Stimulated activated naive CD8-positive, alpha-beta T cell treated with anti-CD3 and anti-CD28 coated beads, Interleukin-15, amount 100 ng/mL, for 72 hours (primary cell): ENCODE measurements at regions not wholly inside any gene's neighbourhood (a gene's known extent, or its start where the extent isn't known, plus 50 kb on each side); places are given as distances from the start of the nearest gene placed in this dataset.
A peak's percentile ranks its signal among the peaks of the same experiment; 100 is the strongest.
"Not testable (repeated sequence)": the region's sequence is repeated elsewhere in the genome, so short reads cannot be mapped to it uniquely, and the experiment has no call there.

Experiments
- ATAC-seq: fragments of 150-1000 bp; cut with Tn5 transposase; 2 replicates; pipeline ENCODE4 v1.10.0; 2021; ENCODE audit warnings: mild to moderate bottlenecking, moderate library complexity
- DNase-seq, 2 donors: peaks; one replicate each; pipeline ENCODE4 v3.0.0; 2021 to 2022
- H3K27ac Mint-ChIP-seq, 2 donors: one replicate each; pipeline ENCODE4 v1.8.0; 2022; ENCODE audit warnings: mild to moderate bottlenecking in 2 of 2, mixed read lengths in 2 of 2, moderate library complexity in 2 of 2
- H3K27me3 Mint-ChIP-seq: one replicate; pipeline ENCODE4 v1.8.0; 2022; ENCODE audit warnings: mixed read lengths
- H3K4me1 Mint-ChIP-seq: one replicate; pipeline ENCODE4 v1.8.0; 2022; ENCODE audit warnings: mild to moderate bottlenecking, mixed read lengths
- H3K4me3 Mint-ChIP-seq, 2 donors: one replicate each; pipeline ENCODE4 v1.8.0; 2022; ENCODE audit warnings: mild to moderate bottlenecking in 2 of 2, mixed read lengths in 2 of 2, moderate library complexity in 1 of 2
- H3K9me3 Mint-ChIP-seq, 2 donors: one replicate each; pipeline ENCODE4 v1.8.0; 2022; ENCODE audit warnings: mixed read lengths in 2 of 2

GRCh38 chr14:38930898-38931297 lies 172.1 kb downstream of the SEC23A start:
- Mint-ChIP-seq H3K27me3 (no peaks in the 10 kb centered on the region), H3K4me1 (no peaks in the 10 kb centered on the region)
- no peak for ATAC-seq

GRCh38 chr14:38930022-38930421 lies 173.0 kb downstream of the SEC23A start:
- H3K4me1 Mint-ChIP-seq: no peaks in the 10 kb centered on the region
- ATAC-seq: no peak
- no peak for DNase-seq

More at GRCh38 chr14:38930898-38931297, 172.1 kb downstream of the SEC23A start:
- Mint-ChIP-seq H3K27ac (peak overlapping the region in 1 of 2 donors; percentile 43), H3K4me3 (no peak overlapping the region), H3K9me3 (no peaks in the 10 kb centered on the region)
- no peak for DNase-seq

GRCh38 chr14:38929416-38929815 lies 173.6 kb downstream of the SEC23A start:
- ATAC-seq: no peak
- Mint-ChIP-seq H3K4me3 (no peak overlapping the region), H3K9me3 (peaks cover 5 to 7% of the 10 kb centered on the region in 2 donors), H3K4me1 (no peaks in the 10 kb centered on the region), H3K27ac (no peak overlapping the region), H3K27me3 (no peaks in the 10 kb centered on the region)
- DNase-seq: no peak

More at GRCh38 chr14:38930022-38930421, 173.0 kb downstream of the SEC23A start:
- Mint-ChIP-seq H3K9me3 (peaks cover 0 to 7% of the 10 kb centered on the region in 2 donors), H3K27me3 (no peaks in the 10 kb centered on the region), H3K4me3 (no peak overlapping the region), H3K27ac (no peak overlapping the region)

- H3K4me1 Mint-ChIP-seq, H3K27me3 Mint-ChIP-seq, ATAC-seq, H3K4me3 Mint-ChIP-seq, H3K27ac Mint-ChIP-seq, DNase-seq: not testable (repeated sequence)
- H3K9me3 Mint-ChIP-seq: peaks cover 8 to 15% of the 10 kb centered on the region in 2 donors
Measured at GRCh38 chr14:38921893-38922292, 181.1 kb downstream of the SEC23A start.

GRCh38 chr14:38915125-38915524 lies 187.9 kb downstream of the SEC23A start:
- no peak for DNase-seq
- Mint-ChIP-seq H3K9me3 (peaks cover 8% of the 10 kb centered on the region in 2 donors), H3K27ac (no peak overlapping the region), H3K4me1 (no peaks in the 10 kb centered on the region), H3K27me3 (peaks cover 8% of the 10 kb centered on the region), H3K4me3 (no peak overlapping the region)
- ATAC-seq: no peak

- ATAC-seq: no peak
- no peak for DNase-seq
- Mint-ChIP-seq H3K27ac (no peak overlapping the region), H3K4me3 (no peak overlapping the region), H3K9me3 (no peaks in the 10 kb centered on the region), H3K27me3 (no peaks in the 10 kb centered on the region), H3K4me1 (no peaks in the 10 kb centered on the region)
Measured at GRCh38 chr14:38910092-38910491, 192.9 kb downstream of the SEC23A start.

- H3K9me3 Mint-ChIP-seq: no peaks in the 10 kb centered on the region
- ATAC-seq (no peak), DNase-seq (no peak)
- H3K27ac Mint-ChIP-seq: no peak overlapping the region
- H3K27me3 Mint-ChIP-seq: no peaks in the 10 kb centered on the region
- H3K4me1 Mint-ChIP-seq: no peaks in the 10 kb centered on the region
- H3K4me3 Mint-ChIP-seq: no peak overlapping the region
Measured at GRCh38 chr14:38904959-38905358, 198.1 kb downstream of the SEC23A start.

- ATAC-seq (no peak), DNase-seq (no peak)
- Mint-ChIP-seq H3K4me1 (no peaks in the 10 kb centered on the region), H3K27me3 (no peaks in the 10 kb centered on the region), H3K4me3 (no peak overlapping the region), H3K27ac (no peak overlapping the region), H3K9me3 (no peaks in the 10 kb centered on the region)
Measured at GRCh38 chr14:38901791-38902190, 201.2 kb downstream of the SEC23A start.

GRCh38 chr14:38900887-38901286 lies 202.1 kb downstream of the SEC23A start:
- Mint-ChIP-seq H3K27ac (no peak overlapping the region), H3K4me1 (no peaks in the 10 kb centered on the region), H3K4me3 (no peak overlapping the region), H3K27me3 (no peaks in the 10 kb centered on the region), H3K9me3 (no peaks in the 10 kb centered on the region)
- ATAC-seq: no peak
- no peak for DNase-seq

- Mint-ChIP-seq H3K4me1 (no peaks in the 10 kb centered on the region), H3K27me3 (peaks cover 8% of the 10 kb centered on the region), H3K4me3 (no peak overlapping the region), H3K27ac (no peak overlapping the region), H3K9me3 (no peaks in the 10 kb centered on the region)
- ATAC-seq: no peak
- no peak for DNase-seq
Measured at GRCh38 chr14:38887696-38888095, 215.3 kb downstream of the SEC23A start.

GRCh38 chr14:38884109-38884508 lies 218.9 kb downstream of the SEC23A start:
- ATAC-seq: no peak
- H3K9me3 Mint-ChIP-seq: no peaks in the 10 kb centered on the region

GRCh38 chr14:38883127-38883526 lies 219.9 kb downstream of the SEC23A start:
- Mint-ChIP-seq H3K27ac (no peak overlapping the region), H3K4me3 (no peak overlapping the region), H3K4me1 (no peaks in the 10 kb centered on the region), H3K9me3 (no peaks in the 10 kb centered on the region), H3K27me3 (peaks cover 25% of the 10 kb centered on the region)
- DNase-seq: no peak
- ATAC-seq: no peak

More at GRCh38 chr14:38884109-38884508, 218.9 kb downstream of the SEC23A start:
- peaks cover 21% of the 10 kb centered on the region for H3K27me3 Mint-ChIP-seq
- DNase-seq: no peak
- no peak overlapping the region for H3K27ac Mint-ChIP-seq
- no peaks in the 10 kb centered on the region for H3K4me1 Mint-ChIP-seq
- no peak overlapping the region for H3K4me3 Mint-ChIP-seq

- no peak overlapping the region for H3K27ac Mint-ChIP-seq
- DNase-seq (no peak), ATAC-seq (no peak)
- peaks cover 20% of the 10 kb centered on the region for H3K27me3 Mint-ChIP-seq
- no peaks in the 10 kb centered on the region for H3K4me1 Mint-ChIP-seq
- no peaks in the 10 kb centered on the region for H3K9me3 Mint-ChIP-seq
- no peak overlapping the region for H3K4me3 Mint-ChIP-seq
Measured at GRCh38 chr14:38882533-38882932, 220.5 kb downstream of the SEC23A start.

- Mint-ChIP-seq H3K27ac (no peak overlapping the region), H3K9me3 (no peaks in the 10 kb centered on the region), H3K4me3 (no peak overlapping the region), H3K4me1 (no peaks in the 10 kb centered on the region), H3K27me3 (peaks cover 17% of the 10 kb centered on the region)
- ATAC-seq (no peak), DNase-seq (no peak)
Measured at GRCh38 chr14:38880643-38881524, 222.2 kb downstream of the SEC23A start.

GRCh38 chr14:38877744-38878388 lies 225.2 kb downstream of the SEC23A start:
- H3K9me3 Mint-ChIP-seq: no peaks in the 10 kb centered on the region
- ATAC-seq (no peak), DNase-seq (no peak)
- peaks cover 17% of the 10 kb centered on the region for H3K27me3 Mint-ChIP-seq
- no peak overlapping the region for H3K4me3 Mint-ChIP-seq
- H3K4me1 Mint-ChIP-seq: no peaks in the 10 kb centered on the region
- no peak overlapping the region for H3K27ac Mint-ChIP-seq

- Mint-ChIP-seq H3K4me3 (no peak overlapping the region), H3K27me3 (peaks cover 9% of the 10 kb centered on the region), H3K27ac (no peak overlapping the region), H3K9me3 (no peaks in the 10 kb centered on the region), H3K4me1 (no peaks in the 10 kb centered on the region)
- ATAC-seq (no peak), DNase-seq (no peak)
Measured at GRCh38 chr14:38874721-38875120, 228.3 kb downstream of the SEC23A start.
